ENCODE measurements at regions not wholly inside any gene's neighbourhood (a gene's known extent, or its start where the extent isn't known, plus 50 kb on each side); places are given as distances from the start of the nearest gene placed in this dataset.

DNA sequence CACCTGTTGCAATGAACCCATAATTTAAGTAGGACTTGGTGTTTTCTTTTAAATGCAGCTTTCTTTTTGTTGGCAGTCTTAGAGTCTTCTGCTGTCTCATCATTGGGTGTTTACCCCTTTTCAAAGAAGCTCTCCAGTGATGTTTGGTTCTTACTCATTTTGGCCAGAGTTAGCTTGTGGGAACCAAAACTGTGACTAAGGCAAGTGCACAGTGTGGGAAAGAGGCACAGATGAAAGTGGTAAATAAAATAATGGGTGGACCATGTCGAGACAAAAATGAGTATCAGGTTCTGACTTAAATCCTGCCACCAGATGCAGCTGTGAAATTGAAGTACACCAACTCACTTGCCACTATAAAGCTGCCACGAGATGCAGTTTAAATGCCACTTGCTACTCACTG, 615.4 kb upstream of the MIS18BP1 start:
- no peak for TF ChIP-seq TCF12 (IDR thresholded peaks at IDR 0.05; ENCODE audit: low read depth)
- TF ChIP-seq CREB1 (IDR thresholded peaks at IDR 0.05; ENCODE audit: low read depth), result no peak
- TF ChIP-seq, protein P1, sequence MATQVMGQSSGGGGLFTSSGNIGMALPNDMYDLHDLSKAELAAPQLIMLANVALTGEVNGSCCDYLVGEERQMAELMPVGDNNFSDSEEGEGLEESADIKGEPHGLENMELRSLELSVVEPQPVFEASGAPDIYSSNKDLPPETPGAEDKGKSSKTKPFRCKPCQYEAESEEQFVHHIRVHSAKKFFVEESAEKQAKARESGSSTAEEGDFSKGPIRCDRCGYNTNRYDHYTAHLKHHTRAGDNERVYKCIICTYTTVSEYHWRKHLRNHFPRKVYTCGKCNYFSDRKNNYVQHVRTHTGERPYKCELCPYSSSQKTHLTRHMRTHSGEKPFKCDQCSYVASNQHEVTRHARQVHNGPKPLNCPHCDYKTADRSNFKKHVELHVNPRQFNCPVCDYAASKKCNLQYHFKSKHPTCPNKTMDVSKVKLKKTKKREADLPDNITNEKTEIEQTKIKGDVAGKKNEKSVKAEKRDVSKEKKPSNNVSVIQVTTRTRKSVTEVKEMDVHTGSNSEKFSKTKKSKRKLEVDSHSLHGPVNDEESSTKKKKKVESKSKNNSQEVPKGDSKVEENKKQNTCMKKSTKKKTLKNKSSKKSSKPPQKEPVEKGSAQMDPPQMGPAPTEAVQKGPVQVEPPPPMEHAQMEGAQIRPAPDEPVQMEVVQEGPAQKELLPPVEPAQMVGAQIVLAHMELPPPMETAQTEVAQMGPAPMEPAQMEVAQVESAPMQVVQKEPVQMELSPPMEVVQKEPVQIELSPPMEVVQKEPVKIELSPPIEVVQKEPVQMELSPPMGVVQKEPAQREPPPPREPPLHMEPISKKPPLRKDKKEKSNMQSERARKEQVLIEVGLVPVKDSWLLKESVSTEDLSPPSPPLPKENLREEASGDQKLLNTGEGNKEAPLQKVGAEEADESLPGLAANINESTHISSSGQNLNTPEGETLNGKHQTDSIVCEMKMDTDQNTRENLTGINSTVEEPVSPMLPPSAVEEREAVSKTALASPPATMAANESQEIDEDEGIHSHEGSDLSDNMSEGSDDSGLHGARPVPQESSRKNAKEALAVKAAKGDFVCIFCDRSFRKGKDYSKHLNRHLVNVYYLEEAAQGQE (IDR thresholded peaks at IDR 0.05; ENCODE audit: low read depth), result no peak
- no peak for TF ChIP-seq YY1 (IDR thresholded peaks at IDR 0.05; ENCODE audit: low read depth)
- TF ChIP-seq CEBPB (IDR thresholded peaks at IDR 0.05), result no peak
- TF ChIP-seq MAX (IDR thresholded peaks at IDR 0.05), result no peak
- TF ChIP-seq TAF1 (IDR thresholded peaks at IDR 0.05; ENCODE audit: low read depth), result no peak
- no peak for TF ChIP-seq EP300 (IDR thresholded peaks at IDR 0.05; ENCODE audit: borderline replicate concordance)
- TF ChIP-seq, protein P2, sequence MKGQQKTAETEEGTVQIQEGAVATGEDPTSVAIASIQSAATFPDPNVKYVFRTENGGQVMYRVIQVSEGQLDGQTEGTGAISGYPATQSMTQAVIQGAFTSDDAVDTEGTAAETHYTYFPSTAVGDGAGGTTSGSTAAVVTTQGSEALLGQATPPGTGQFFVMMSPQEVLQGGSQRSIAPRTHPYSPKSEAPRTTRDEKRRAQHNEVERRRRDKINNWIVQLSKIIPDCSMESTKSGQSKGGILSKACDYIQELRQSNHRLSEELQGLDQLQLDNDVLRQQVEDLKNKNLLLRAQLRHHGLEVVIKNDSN (IDR thresholded peaks at IDR 0.05), result no peak
- no peak for TF ChIP-seq EGR1 (IDR thresholded peaks at IDR 0.05)
- no peak for TF ChIP-seq ZBTB7A (IDR thresholded peaks at IDR 0.05; ENCODE audit: low read depth)
